22Rv1 (cell line): ENCODE measurements at regions not wholly inside any gene's neighbourhood (a gene's known extent, or its start where the extent isn't known, plus 50 kb on each side); places are given as distances from the start of the nearest gene placed in this dataset.

Source experiments
- CTCF ChIP-seq: fragments of 450-650 bp; IDR thresholded peaks from 2 replicates; pipeline ENCODE4 v1.5.1; 2017; ENCODE audit warnings: mild to moderate bottlenecking
- ZFX ChIP-seq: fragments of 450-650 bp; IDR thresholded peaks from 2 replicates; pipeline ENCODE4 v1.6.1; 2017; ENCODE audit warnings: antibody characterized with exemption, borderline replicate concordance

GRCh38 chr16:59696495-59696894, 962.4 kb upstream of the GOT2 start:
- no peak for TF ChIP-seq CTCF
- TF ChIP-seq ZFX: no peak
